Amniotic stem cell (primary cell): ENCODE measurements at regions not wholly inside any gene's neighbourhood (a gene's known extent, or its start where the extent isn't known, plus 50 kb on each side); places are given as distances from the start of the nearest gene placed in this dataset.

ENCODE experiments used
- DNase-seq: peaks from one replicate; lab custom pipeline; 2025; lab: John Stamatoyannopoulos, UW

DNA sequence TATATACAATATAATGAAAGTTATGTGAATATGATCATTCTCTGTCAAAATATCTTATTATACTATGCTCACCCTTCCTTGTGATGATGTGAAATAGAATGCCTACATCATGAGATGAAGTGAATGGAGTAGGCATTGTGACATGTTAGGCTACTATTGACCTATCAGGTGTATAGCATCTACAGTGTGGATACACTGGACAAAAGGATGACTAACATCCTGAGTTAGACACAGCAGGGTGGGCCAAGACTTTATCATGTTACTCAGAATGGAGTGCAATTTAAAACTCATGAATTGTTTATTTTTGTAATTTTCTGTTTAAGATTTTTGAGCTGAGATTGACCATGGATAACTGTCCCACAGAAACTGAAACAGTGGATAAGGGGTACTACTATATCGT is 53.4 kb upstream of the NAV3 start:
- no peak for DNase-seq

DNA sequence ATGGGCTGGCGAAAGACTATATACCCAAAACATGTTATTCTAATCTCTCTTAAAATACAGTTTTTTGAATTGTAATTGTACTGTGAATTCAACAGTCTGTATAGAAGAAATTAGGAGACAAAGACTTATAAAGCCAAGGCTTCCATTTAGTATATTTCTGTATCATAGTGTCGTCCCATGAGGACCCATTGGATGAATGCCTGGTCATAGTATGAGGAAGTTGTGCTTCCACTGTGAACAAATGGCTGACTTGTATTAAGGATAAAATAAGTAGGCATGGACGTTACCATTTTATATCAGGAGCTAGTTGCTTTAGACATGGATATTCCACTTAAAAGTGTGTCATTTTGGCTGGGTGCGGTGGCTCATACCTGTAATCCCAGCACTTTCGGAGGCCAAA is 55.9 kb upstream of the NAV3 start:
- DNase-seq: no peak

DNA sequence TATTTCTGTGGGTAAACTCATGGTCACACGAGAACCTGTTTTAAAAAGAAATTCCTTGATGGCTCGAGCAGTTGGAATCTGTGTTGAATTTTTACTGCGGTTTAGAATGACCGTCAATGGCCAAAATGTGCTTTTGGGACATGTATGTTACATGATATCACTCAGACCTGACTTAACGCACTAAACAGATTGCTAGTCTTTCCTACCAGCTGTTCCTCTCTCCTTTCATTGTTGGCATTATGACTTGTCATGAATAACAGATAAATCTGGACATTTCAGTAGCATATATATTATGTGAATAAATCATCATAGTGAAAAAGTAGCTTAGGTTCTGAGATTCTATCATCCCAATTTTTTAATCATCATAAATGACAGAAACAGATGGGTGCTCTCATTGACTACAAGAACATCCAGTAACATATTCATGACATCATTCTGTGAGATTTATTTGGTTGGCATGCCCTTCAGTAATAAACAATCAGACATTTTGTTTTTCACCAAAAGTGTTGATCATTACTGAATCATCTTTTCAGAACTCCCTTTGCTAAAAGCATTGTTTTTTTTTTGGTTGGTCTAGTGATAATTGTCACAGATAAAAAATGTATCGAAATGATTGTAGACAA is 57.9 kb upstream of the NAV3 start:
- DNase-seq: no peak

DNA sequence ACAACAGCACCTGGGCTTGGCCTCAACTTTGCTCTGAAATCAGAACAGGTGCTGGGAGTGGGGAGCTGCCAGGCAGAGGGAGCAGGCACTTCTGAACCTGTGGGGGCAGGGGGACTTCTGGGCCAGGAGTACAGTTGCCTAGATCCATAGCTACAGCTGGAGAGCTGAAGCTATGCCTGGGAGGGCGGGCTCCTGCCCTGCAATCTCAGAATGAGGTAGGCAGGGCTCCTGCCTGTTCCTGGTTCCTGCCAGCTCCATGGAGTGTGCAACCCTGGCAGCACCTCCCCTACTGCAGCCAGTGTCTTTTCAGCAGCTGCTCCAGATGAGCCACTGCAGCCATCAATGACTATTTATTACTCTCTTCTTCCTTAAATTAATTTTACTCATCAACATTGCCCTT is 62.1 kb upstream of the NAV3 start:
- no peak for DNase-seq

DNA sequence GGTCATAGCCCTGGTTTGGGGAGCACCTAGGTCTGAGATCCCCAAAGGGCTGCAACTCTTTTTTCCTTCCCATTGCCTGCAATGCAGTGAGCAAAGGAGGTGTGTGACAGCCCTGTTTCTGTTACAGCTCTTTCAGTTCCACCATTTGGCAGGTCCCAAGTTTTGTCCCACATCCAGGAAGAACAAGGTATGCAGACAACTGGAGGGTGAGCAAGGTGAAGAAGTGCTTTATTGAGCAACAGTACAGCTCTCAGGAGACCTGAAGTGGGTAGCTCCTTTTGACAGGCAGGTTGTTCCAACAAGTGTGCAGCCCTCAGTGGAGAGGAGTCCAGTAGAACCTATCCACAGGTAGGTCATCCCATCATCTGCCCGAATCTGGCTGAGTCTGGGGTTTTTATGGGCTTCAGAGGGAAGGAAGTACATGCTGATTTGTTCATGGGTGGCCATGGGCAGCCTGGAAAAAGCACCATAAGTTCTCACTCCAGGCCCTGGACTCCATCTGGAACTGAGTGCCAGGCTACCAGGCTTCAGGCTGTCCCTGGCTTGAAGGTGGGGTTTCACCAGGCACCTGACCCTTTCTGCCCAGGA is 62.8 kb upstream of the NAV3 start:
- DNase-seq: no peak

DNA sequence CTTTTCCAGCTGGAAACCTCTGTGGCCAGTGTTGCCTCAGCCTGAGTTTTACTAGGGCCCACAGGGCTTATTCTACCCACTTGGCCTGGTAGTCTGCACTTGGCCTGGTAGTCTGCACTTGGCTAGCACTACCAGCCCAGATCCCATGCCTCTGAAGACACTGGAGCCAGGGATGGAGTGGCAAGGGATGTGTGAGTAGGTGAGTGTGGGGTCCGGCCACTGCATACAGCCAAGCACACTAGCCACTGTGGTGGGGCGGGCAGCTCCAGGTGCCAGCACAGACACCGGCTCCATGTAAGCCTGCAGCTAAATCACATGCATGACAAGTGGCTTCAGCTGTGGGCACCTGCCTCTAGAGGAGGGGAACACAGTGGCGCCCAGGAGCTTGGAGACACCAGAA is 63.4 kb upstream of the NAV3 start:
- DNase-seq: no peak

DNA sequence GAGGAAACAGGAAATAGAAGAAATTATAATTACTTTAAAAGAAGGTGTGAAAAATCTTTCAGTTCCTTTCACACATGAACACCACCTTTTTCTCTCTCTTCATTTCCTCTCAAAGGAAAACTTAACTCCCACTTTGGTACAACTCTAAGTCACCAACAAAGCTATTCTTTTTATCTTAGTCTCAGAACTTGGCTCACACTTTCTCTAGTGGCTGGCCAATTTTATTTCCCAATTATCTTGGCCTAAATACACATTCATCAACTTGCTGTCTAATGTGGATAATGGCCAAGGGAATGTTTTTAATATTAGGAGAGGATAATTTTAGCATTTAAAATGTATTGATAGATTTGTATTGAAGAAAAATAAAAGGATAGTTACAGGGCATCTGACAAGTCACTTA is 64.5 kb upstream of the NAV3 start:
- DNase-seq: no peak

DNA sequence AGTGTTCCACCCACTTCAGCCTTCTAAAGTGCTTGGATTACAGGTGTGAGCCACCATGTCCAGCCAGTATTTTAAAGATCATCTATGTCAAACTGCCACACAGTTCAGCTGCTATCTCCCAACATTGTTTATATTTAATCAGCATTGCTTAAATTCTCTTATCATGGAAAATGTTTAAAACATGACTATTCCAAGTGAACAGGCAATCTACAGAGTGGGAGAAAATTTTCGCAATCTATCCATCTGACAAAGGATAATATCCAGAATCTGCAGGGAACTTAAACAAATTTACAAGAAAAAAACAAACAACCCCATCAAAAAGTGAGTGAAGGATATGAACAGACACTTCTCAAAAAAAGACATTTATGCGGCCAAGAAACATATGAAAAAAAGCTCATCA is 69.4 kb upstream of the NAV3 start:
- DNase-seq: no peak

DNA sequence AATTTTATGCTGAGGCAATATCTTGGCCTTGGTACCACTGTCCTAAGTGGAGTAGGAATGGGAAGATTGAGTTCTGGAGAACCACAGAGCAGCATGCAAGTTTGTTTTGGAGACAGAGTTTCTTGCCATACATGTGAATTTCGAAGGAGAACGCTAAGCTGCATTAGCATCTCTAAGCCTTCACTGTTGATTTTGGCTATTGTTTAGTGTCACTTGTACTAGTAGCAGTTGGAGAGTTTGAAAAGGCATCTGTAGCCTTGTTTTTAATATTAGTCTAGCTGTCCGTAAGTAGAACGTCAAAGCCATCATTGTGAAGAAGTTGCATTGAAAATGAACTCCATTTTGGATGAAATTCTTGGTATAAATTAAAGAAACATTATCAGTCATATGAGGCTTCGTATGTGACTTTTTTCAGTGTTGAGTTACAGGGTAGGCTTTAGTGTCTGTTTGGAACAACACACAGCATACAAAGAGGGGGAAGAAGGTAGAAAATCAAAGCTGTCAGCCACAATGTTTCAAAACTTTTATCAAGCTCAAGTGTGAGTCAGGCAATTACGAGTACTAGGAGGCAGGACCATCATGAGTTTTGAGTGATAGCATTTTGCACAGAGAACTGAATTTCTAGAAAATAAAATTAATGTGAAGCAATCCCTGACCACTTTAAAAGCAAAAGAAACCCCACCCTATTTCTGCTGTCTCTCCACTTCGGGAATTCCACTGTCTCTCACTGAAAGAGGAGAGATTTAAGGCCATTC is 70.2 kb upstream of the NAV3 start:
- DNase-seq: no peak

DNA sequence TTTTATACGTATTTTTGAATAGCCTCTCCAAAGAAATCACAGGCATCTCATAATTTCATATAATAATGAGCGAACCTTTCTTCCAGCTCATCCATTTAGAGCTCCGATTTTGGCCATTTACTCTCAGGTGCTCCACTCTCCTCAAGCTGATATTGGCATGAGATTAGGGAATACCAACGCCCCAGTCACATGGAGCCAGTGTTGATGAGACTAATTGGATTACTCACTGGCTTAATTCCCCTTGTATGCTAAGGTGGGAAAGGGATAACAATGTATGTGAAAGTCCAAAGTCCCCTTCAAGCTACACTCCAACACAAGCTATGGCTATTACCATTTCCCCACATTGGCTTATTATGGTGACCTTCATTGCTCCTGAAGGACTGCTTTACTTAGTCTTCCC is 76.6 kb upstream of the NAV3 start:
- no peak for DNase-seq

DNA sequence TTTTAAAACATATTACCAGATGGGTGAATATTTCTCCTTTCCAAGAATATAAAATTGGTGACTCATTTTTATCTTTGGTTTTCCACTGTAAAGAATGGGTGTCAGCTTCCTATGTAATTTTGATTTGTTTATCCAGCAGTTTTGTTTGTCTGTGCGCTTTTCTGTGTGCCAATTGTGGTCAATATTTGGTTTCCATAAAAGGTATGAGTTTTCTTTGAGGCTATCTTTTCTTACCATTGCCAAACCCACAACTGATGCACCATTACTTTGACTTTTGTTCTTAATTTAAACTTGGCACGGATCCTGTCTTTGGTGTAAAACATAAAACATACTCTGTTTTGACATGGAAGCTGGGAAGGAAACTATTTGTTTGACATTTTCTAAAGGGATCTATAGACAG is 78.8 kb upstream of the NAV3 start:
- DNase-seq: no peak

DNA sequence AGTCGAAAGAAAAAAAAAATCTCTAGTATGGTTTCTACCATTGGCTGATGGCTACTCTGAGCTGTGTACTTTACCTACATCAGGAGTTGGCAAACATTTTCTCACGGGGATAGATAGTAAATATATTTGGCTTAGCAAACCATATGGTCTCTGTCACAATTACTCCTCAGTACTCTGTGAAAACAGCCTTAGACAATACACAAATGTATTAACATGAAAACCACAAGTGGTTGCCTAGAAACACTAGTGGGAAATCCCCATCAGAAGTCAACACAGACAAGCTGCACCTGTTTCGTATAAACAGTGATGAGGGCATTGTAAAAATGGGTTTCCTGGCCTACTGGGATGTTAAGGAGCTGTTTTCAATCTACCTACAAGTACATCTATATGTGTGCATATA is 84.6 kb upstream of the NAV3 start:
- DNase-seq: no peak

DNA sequence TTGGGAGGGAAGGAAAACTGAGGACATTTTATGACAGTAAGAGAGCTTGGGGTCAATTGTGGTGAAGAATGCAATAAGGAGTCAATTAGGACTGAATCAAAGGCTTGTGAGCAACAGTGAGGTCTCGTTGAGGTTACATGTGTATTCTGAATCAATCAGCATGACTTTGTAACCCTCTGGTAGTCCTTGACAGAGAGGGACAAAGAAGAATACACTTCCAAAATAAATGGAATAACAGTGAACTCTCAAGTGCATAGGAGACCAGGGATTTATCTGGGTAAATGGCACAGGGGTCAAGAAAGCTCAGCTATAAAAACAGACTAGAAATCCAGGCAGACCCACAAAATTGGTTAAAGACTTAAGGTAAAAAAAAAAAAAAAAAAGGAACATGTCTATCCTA is 85.1 kb upstream of the NAV3 start:
- DNase-seq: no peak

DNA sequence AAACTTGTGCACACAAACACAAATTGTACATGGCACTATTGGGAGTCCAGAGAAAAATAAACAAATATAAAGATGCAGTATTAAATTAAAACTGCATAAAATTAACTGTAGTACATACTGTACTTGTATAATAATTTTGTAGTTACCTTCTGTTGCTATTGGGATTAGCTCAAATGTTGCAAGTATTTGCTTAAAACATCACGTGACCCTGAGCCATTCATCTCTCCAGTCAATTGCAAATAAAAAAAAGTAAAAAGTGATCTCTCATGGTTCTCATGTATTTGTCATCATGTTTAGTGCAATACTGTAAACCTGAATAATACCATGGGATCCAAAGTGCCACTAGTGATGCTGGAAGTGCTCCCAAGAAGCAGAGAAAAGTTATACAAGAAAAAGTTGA is 88.1 kb upstream of the NAV3 start:
- DNase-seq: no peak

DNA sequence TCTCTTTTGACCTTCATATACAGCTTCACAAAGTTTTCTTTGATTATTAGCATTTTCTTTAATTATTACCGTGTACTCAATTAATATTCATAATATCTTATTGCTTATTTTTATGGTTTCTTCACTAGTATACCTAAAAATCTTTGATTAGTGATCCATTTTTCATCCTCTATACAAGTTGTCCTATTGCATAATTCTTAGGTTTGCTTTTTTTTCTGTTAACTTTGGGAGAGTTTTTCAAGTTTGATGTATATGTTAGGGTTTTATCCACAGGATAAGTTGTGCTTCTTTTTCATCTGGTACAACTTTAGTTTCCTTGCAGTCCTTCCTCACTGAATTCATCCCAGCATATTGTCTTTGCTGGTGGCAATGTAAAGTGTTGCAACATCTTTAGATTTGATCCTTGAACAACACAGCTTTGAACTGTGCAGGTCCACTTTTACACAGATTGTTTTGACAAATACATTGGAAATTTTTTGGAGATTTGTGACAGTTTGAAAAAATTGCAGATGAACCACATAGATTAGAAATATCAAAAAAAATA is 88.6 kb upstream of the NAV3 start:
- DNase-seq: no peak

DNA sequence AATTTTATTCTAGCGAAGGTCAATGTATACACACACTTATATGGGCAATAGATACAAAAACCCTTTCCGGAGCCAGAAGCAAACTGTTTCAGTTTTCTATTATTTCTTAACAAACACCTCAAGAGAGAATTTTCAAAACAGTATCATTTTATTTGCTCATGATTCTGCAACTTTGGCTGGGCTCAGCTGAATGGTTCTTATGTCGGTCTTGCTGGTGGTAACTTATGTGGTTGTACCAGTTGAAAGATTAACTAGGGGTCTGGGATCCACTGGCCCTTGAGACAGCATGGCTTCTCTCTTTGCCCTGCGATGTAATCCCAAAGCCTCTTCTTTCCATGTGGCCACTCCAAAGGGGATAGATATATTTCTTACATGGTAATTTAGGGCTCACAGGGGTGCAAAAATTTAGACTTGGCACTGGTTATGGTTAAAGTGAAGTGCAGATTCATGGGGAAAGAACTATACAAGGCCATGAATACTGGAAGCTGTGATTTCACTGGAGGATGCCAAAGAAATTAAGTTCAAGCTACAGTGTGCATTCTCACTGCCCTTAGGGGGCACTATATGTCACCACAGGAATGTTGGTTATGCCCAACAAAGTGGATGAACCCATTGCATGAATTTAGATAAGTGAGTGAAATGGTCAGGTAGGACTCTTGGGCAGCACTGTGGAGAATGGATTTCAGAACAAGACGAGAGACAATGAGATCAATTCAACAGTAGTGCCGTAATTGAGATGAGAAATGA is 94.3 kb upstream of the NAV3 start:
- DNase-seq: no peak

DNA sequence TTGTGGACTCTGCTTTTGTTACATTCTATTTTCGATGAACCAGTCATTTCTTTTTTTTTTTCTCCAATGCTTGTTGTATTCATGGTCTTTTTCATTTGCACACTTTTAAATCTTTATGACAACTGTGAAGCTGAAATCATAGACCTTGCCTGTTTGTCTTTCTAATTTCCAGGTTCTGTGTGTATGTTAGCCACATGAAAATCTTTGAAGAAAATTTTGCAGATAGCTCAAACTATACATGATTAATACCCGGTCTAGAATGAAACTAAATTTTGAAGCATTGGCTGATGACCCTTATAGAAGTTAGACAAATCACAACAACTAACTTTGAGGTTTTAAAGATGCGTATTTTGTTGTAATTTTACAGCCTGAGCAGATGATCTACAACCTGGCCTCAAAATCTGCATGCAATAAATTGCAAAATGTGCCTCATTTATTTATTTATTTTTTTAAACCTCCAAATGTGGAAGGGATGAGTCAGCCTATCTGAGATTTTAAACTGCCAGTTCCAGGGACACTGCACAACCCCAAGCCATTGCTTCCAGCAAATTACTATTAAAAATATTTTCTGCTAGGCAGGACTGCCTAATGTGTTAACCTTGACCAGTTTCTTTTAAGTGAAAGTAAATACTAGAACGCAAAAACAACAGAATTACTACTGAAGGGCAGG is 96.3 kb upstream of the NAV3 start:
- DNase-seq: no peak

DNA sequence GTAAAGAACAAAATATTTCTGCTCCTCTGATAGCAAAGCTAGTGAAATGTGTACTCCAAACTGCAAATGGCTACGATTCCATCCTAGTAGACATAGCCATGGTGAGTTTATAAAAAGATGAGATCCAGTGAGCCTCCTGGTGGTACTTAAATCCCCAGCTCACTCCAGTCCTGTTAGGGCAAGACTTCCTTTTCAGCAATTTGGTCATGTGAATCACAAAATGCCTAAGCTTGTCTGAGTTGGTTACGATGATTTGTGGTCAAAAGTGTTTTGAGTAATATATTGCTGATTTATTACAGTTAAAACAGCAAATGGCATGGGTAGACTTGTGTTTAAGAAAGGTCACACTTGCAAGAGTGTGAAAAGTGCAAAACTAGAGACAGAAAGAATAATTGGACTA is 102.7 kb upstream of the NAV3 start:
- no peak for DNase-seq

DNA sequence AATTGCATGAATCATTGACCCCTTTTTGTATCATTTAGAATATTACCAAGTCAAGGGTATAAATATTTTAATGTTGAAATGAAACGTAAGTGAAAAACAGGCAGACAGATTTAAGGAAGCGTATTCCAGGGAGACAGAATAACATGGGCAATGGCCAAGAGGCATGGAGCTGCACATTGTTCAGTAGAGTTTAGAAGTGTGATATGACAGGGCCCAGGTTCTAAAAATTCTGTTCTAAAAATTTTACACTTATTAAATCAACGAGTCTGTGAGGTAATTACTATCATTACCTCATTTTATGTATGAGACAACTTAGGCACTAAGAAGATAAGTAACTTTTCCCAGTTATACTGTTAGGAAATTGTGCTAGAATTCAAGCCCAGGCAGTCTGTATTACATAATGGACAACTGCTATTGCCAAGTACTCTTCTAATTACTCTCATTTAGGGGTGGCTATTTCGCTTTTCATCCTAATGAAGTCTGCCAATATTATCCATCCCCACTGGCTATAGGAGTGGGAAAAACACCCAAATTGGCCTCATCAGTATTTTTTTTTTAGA is 103.2 kb upstream of the NAV3 start:
- DNase-seq: no peak

DNA sequence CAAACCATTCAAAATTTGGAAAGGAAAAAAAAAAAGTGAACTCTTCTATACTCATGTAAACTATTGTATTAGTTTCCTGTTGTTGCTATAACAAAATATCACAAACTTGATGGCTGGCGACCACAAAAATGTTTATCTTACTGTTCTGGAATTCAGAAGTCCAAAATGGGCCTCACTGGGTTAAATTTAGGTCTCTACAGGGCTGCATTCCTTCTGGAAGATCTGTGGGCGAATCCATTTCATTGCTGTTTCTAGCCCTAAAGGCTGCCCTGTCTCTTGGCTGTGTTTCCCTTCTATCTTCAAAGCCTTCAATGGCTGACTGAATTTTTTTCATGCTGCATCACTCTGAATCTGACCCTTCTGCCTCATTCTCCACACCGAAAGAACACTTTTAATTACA is 105.1 kb upstream of the NAV3 start:
- no peak for DNase-seq

DNA sequence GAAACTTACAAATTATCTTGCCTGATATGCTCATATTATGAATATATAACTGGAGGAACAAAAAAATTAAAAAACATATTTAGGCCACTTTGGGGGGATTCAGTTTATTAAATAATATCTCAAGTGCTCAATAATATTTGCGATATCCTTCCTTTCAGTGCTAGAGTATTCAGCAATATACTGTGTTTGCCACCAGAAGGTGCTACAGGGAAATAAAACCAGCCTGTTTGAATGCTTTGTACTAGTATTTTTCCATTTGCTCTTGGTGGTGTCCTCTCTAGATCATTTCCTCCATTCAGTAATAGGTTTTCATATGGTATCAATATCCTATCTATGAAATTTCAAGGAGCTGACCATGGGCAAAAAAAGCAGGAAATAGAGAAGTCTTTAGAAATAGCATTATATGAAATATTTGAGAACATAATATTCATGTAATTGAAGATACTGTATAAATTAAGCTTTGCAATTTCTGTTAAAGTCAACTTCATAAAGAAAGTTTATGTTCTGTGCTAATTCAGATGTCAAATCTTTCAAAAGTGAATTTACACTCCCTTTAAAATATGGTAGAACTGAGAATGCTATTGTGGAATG is 106.2 kb upstream of the NAV3 start:
- no peak for DNase-seq

DNA sequence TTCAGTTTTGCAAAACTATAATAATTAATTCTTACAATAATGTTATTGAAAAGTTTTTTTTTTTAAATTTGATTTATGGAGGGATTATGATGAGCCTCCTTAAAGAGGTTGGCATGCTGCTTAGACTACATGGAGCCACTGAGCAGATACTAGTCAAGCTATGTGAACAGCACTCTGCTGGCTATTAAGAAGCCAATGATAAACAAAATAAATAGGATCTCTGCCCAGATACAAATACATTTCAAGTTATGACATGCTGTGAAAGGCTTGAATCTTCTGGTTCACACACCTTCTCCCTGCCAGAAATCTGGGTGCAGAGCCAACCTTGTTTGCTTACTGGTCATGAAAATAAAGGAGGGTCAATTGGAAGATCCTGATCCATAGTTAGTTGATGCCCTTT is 107.4 kb upstream of the NAV3 start:
- no peak for DNase-seq
